ENCODE measurements at regions not wholly inside any gene's neighbourhood (a gene's known extent, or its start where the extent isn't known, plus 50 kb on each side); places are given as distances from the start of the nearest gene placed in this dataset.

DNA sequence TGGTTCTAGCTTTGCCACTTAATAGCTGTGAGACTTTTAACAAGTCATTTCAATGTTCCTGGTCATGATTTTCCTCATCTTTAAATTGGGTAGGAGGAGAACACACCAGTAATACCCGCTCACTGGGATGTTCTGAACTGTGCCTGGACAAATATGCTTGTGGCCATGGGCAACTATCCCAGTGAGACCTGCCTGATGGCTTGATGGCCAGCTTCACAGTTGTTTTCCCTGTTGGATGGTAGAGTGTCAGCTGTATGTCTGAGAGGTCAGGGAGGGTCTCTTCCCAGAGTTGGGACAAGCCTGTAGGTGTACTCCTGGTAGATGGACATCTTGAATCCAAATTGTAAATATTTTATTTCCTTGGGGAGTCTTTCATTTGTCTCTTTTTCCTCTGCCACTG is 92.5 kb upstream of the PFN2 start:
- ChIA-PET POLR2A (no interaction called here), CTCF (interaction anchor here (1.1 kb wide), 1 partner anchor 15 kb away, joined by 3 read pairs; no protein-coding TSS in a partner anchor)
- TF ChIP-seq CTCF (IDR thresholded peaks at IDR 0.05; ENCODE audit: control extremely low read depth, extremely low read depth, low read depth, missing control alignments): no peak
- no peak for DNase-seq (ENCODE audit: extremely low spot score)

DNA sequence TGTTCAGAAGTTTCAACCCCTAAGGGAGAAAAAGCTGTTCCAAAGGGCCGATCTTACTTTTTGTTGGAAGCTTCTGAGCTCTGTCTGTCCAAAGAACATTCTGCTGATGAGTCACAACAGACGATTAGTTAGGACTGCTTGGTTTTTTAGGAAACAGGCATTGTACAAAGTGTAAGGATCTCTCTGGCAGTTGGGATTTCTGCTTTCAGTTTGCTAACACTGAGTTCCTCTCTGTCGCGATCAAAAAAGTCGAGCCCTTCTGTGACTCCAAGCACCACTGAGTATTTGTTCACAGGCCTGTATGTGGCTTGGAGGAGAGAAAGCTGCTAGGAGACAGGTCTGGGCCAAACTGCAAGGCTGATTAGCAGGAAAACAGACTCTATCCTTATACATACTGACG is 91.8 kb upstream of the PFN2 start:
- CTCF ChIA-PET: interaction anchor here (1.1 kb wide), 1 partner anchor 15 kb away, joined by 3 read pairs; no protein-coding TSS in a partner anchor
- no peak for TF ChIP-seq CTCF (IDR thresholded peaks at IDR 0.05; ENCODE audit: control extremely low read depth, extremely low read depth, low read depth, missing control alignments)
- POLR2A ChIA-PET: no interaction called here
- DNase-seq (ENCODE audit: extremely low spot score): no peak

DNA sequence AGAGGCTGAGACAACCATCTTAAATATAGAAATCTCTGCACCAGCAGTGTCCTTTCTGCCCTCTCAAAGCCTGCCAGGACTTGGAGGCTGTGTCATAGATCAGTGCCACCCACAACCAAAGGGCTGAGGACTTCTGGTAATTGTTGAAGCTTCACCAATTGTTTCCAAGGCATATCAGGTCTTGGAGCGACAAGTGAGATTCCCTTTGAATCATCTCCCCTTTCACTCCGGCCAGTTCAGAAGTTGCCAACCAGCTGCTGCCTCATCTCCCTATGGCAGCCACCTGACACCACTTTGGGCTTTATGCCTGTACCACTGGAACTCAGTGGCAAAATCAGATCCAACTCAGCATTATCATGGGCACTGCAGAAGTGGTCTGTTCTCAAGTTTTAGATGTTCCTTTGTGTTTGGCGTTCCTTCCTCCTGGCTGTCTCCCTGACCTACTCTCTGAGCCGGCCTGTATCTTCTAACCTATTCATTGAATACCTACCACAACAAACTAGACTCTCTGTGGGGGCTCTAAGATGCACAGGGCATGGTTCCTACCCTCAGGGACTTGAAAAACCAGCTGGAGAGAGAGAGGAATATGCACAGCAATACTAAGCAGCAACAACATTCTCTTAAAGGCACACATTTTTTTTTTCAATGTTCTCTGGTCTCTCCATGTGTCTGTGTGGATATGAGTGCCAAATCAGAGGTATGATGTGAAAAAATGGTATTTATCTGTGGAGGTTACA is 90.8 kb upstream of the PFN2 start:
- ChIA-PET POLR2A (no interaction called here), CTCF (interaction anchor here (1.8 kb wide), 1 partner anchor 8 kb away, joined by 5 read pairs; no protein-coding TSS in a partner anchor)
- no peak for DNase-seq (ENCODE audit: extremely low spot score)
- no peak for TF ChIP-seq CTCF (IDR thresholded peaks at IDR 0.05; ENCODE audit: control extremely low read depth, extremely low read depth, low read depth, missing control alignments)

GRCh38 chr3:150059729-150060128 is 89.0 kb upstream of the PFN2 start:
- no peak for TF ChIP-seq CTCF (IDR thresholded peaks at IDR 0.05; ENCODE audit: control extremely low read depth, extremely low read depth, low read depth, missing control alignments)
- POLR2A ChIA-PET: no interaction called here
- CTCF ChIA-PET: interaction anchor here (1.0 to 1.4 kb wide), 2 partner anchors 37 to 124 kb away, joined by 3 read pairs; no protein-coding TSS in a partner anchor
- DNase-seq (ENCODE audit: extremely low spot score): no peak

DNA sequence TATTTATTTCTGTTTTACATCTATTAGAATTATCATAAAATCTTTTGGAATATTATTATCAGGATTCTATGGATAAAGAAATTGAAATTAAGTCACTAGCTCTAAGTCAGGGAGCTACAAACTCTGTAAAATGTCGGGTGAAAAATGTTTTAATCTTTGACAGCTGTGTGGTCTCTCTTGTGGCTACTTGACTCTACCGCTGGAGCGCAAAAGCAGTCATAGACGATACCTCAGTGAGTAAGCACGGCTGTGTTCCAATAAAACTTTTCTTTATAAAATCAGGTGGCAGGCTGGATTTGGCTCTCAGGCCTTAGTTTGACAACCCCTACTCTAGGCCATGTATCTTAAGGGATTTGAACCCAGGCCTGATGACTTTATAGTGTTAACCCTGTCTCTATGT is 88.5 kb upstream of the PFN2 start:
- TF ChIP-seq CTCF (IDR thresholded peaks at IDR 0.05; ENCODE audit: control extremely low read depth, extremely low read depth, low read depth, missing control alignments): no peak
- no peak for DNase-seq (ENCODE audit: extremely low spot score)
- POLR2A ChIA-PET: no interaction called here
- CTCF ChIA-PET: interaction anchor here (0.7 to 2.2 kb wide), 3 partner anchors 10 to 123 kb away, joined by 3 to 8 read pairs (median 3); no protein-coding TSS in a partner anchor

DNA sequence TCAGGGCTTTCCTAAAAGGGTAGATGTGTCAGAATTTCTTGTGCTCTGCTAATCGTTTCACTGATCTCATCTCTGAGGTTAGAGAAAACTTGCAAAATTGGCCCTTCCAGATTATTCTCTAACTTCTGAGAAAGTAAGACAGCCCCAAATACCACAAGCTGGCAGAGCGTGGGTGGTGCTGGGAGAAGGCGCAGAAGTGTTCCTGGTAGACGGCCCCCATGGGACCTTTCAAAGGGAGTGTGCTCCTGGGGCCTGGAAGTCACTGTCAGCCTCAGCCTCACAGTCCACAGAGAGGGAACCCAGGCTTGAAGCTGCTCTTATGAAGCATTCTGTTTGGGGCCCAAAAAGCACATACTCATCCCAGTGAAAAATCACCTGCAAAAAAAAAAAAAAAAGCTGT is 86.5 kb upstream of the PFN2 start:
- CTCF ChIA-PET: interaction anchor here (2.2 kb wide), 1 partner anchor 12 kb away, joined by 8 read pairs; no protein-coding TSS in a partner anchor
- POLR2A ChIA-PET: interaction anchor here (0.6 kb wide), 1 partner anchor 201 kb away, joined by 3 read pairs; no protein-coding TSS in a partner anchor
- no peak for TF ChIP-seq CTCF (IDR thresholded peaks at IDR 0.05; ENCODE audit: control extremely low read depth, extremely low read depth, low read depth, missing control alignments)
- no peak for DNase-seq (ENCODE audit: extremely low spot score)
